HG03039 (cell line): ENCODE measurements at regions not wholly inside any gene's neighbourhood (a gene's known extent, or its start where the extent isn't known, plus 50 kb on each side); places are given as distances from the start of the nearest gene placed in this dataset.
"Not testable (repeated sequence)": the region's sequence is repeated elsewhere in the genome, so short reads cannot be mapped to it uniquely, and the experiment has no call there.

Source experiments
- ATAC-seq: cut with Tn5 transposase; IDR thresholded peaks from one replicate; pipeline ENCODE4 v1.9.1; 2021; ENCODE audit warnings: mild to moderate bottlenecking, moderate library complexity; ENCODE audit not compliant: unreplicated experiment

DNA sequence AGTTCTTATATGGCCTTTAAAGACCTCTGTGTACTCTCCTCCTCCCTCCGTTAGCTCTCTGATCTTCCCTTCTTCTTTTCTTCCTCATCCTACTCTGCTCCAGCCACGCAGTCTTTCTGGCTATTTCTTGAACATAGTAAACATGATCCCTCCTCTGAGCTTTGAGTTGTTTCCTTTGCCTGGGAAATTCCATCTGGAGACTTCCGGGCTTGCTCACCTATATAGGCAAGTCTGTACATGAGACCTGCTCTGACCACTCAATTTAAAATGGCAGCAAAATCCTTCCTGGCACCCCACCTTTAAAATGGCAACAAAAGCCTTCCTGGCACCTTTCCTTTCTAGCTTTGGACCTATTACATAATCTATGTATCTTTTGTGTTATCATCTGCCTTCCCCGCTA, 517.6 kb downstream of the TTLL7 start:
- not testable (repeated sequence) for ATAC-seq

DNA sequence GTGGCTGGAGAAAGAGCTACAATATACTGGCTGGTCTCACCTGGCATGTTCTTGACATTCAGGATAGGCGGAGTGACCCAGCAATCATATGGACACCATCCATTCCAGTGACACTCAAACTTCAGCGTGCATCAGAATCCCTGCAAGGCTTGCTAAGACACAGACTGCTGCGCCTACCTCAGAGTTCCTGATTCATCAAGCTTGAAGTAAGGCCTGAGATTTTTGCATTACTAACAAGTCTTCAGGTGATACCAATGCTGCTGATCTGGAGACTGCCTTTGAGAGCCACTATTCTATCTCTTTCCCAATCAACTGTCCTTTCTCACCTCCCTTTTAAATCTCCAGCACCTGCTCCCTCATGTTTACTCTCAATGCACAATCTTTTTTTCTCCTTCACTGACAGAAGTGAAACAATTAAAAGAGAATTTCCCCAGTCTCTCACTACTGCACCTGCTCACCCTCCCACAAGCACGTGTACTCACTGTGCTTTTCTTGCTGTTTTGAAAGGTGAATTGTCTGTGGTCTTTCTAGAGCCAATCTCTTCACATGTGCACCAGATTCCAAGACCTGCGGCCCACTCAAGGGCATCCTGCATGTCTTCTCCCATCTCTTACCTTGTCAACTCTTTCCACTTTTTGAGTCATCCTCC, 519.2 kb downstream of the TTLL7 start:
- peak; percentile 73 for ATAC-seq

DNA sequence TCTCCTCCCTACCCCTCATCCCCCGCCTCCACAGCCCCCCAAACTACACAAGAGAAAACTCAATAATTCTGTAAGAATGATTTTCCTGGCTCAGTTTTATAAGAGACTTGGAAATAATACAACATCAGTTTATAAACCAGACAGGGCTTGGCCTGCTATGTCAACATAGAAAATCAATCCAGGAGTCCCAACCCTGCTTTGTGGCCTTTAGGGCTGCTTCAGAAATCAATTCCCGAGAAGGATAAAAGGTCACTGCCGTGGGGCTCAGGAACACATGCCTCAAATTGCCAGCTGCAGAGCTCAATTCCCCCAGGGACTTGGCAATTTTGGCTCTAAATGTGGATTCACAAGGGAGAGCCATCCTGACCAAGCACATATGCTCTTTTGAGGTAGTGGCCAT, 520.8 kb downstream of the TTLL7 start:
- ATAC-seq, result not testable (repeated sequence)

DNA sequence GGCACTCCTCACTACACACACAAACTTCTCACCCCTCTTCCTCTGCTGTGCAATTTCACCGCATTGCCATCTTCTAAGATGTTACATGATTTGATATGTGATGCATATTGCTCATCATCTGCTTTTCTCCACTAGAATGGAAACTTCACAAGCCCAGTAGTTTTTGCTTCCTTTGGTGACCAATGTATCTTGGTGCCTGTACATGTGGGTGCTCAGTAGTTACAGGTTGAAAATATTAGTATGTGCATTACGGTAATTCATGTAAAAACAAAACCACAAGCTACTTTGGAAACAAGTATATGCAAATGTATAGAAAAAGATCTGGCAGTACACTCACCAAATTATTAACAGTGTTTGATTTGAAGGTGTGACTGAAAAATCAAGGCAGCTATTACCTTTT, 522.4 kb downstream of the TTLL7 start:
- peak; percentile 51 for ATAC-seq

DNA sequence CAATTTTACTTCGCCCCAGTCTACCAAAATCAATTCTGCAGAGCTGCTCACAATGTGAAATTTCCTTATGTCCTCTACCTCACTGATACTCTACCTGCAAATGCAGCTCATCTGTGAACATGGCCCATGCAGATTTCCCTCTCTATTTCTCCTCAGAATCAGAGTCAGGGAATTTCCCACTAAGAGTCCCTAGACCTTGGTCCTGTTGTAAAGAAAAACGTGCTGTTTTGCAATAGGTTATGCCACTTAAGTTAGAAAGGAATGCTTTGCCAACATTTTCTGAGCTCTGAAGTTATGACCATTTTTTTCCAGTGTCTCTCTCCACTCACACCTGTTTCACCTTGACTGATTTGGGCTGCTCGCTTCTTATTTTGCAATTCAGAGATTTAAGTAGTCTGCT, 524.0 kb downstream of the TTLL7 start:
- ATAC-seq, result peak; percentile 32

- not testable (repeated sequence) for ATAC-seq
Observed at GRCh38 chr1:83473986-83474385, 524.9 kb downstream of the TTLL7 start.

- not testable (repeated sequence) for ATAC-seq
Observed at GRCh38 chr1:83472066-83472465, 526.9 kb downstream of the TTLL7 start.

- ATAC-seq, result not testable (repeated sequence)
Observed at GRCh38 chr1:83471272-83471671, 527.7 kb downstream of the TTLL7 start.

DNA sequence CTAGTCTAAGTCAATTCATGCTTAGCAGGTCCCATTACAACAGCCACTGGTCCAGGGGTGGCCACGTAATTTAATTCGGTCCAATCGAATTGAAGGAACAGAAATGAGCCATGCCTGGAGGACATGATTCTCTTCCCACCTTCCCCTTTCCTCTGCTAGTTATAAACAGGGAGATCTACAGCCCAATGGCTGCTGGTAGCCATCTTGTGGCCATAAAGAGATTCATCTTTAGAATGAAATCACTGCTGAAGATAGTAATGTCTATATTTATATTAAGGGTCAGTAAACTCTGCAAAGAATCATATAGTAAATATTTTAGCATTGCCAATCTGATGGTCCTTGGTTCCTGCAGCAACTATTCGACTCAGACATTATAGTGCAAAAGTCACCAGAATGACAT, 530.6 kb downstream of the TTLL7 start:
- ATAC-seq, result not testable (repeated sequence)

DNA sequence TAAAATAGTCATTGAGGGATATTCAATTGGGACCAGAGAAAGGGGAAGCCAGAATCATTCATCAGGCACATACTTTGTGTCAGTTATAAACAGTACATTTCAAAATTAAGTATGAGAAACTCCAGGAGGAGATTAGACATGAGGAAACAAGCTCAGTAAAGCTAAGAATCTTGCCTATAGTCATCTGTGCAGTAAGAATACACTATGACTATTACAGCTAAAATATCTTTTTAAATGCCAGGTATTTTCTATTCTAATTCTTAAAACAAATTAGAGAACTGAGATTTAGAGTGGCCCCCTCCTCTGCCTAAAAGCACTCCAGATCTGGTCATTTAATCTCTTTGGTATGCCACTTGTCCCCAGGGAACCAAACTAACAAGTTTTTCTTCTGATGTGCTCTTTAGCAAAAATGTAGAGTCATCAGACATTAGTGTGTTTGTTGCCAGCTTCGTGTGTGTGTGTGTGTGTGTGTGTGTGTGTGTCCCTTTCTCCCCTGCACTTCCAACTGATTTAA, 541.1 kb downstream of the TTLL7 start:
- ATAC-seq, result not testable (repeated sequence)

GRCh38 chr1:83457281-83457680, 541.7 kb downstream of the TTLL7 start:
- not testable (repeated sequence) for ATAC-seq

DNA sequence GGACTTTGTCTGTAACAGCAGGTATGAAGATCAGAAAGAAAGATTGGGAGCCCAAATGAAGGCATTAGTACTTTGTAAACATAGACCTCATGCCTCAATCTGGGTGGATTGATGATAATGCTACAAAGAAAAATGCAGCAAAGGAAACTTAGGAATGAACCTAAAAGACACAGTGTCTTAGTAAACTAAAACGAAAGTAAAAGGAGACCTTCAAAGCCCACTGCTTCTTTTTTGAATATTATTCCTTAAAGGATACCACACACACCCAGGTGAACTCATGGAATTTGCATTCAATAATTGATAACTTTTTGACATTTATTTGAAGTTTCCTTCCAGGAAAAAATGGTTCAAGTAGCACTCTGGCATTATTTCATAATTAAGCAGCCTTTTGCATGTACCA, 543.2 kb downstream of the TTLL7 start:
- ATAC-seq, result not testable (repeated sequence)

DNA sequence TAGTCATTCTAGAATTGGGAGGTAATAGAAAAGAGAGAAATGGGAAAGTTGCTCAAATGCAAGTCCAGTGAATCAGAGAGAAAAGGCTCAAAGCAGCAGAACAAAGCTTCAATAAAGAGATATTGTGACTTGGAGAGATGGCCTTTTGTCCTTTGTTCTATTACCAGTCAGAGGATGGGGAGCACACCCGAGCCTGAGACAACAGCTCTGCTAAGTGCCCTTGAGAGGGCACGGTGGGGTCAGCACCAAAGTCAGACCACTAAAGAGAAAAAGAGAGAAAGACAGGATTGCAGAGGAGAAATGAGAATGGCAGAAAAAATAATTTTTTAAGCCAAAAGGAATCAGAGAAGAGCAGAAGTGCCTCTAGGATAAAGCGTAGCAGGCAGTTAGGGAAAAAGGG, 553.1 kb downstream of the TTLL7 start:
- not testable (repeated sequence) for ATAC-seq

DNA sequence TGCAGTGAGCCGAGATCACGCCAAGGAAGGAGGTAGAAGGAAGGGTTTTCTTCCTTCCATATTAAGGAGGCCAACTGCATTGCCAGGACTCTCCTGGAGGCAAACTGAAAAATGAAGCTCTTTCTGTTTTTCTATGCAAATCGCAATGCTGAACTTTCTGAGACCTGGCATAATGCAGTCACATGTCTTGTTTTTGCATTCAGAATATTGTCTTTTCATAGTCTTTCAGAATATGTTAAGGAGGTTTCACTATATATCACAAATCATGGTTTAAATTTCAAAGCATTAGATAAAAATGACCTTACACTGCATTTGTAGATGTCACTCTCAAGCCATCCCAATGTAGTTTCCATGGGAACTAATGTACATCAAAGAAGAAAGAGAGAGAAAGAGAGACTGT, 556.5 kb downstream of the TTLL7 start:
- not testable (repeated sequence) for ATAC-seq

- not testable (repeated sequence) for ATAC-seq
Observed at GRCh38 chr1:83440586-83440985, 558.3 kb downstream of the TTLL7 start.

GRCh38 chr1:83440021-83440420, 558.9 kb downstream of the TTLL7 start:
- not testable (repeated sequence) for ATAC-seq

DNA sequence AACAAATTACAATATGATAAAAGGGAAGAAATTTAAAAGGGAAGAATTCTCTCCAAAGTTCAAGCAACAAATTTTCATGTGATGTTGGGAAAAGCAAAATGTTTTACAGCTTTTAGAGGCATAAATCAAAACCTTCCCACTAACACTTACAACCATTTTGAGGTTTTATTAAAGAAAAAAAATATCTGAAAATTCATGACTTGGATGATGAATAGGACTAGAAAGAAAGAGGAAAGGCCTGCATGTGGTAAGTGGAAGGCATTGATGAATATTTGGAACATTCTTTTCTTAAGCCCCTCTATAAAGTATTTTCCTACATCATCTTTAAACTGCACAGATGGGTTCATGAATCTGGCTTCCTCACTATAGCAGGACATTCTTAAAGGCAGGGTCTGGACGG, 560.6 kb downstream of the TTLL7 start:
- not testable (repeated sequence) for ATAC-seq

DNA sequence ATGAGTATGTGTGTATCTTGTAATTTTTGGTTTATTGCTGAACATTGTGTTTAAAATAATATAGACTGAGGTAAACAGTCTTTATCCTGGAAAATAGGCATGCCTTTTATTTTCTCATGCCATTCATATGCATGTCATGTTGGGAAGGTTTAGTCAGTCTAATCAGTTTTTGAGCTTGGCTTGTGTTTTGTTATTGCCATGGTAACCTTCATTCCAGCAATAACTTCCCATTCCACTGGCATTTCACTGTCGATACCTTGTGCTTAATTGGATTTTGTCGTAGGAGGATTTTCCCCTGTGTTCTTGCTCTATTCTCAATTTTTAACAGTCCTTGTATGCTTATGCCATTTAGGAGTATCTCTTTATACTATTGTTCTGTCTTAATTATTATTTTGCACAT, 563.6 kb downstream of the TTLL7 start:
- ATAC-seq, result not testable (repeated sequence)

DNA sequence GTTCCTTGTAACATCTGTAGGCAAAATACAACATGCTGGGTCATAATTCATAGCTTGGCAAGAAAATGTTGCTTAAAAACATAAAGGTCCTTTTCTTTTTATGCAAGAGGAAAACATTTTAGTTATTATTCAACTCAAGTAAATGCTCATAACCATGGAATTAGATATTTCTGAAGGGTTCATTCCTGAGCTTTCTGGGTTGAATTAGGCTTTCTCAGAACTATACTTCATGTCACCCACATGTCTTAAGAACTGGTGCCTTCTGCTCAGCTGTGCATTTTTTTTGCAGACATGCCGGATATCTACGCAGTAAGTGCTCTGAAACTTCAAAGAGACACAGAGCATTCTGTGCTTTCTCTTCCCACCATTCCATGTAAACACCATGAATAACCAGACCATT, 571.4 kb downstream of the TTLL7 start:
- not testable (repeated sequence) for ATAC-seq

GRCh38 chr1:83423382-83423781, 575.5 kb downstream of the TTLL7 start:
- not testable (repeated sequence) for ATAC-seq

GRCh38 chr1:83418558-83418957, 580.4 kb downstream of the TTLL7 start:
- ATAC-seq, result no peak

DNA sequence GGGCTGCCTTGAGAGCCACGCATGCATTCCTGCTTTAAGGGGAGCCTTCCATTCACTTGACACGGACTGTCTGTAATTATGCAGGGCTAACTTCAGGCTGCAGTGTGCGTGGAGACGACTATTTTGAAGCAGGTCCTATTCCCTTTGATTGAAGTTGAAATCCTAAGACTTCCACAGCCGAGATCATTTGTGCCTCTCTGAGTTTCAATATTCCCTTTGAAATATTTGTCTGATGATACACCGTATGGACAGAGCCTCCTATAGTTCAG, 585.2 kb downstream of the TTLL7 start:
- not testable (repeated sequence) for ATAC-seq
